Left lung (tissue), 4 donors: ENCODE measurements at regions not wholly inside any gene's neighbourhood (a gene's known extent, or its start where the extent isn't known, plus 50 kb on each side); places are given as distances from the start of the nearest gene placed in this dataset.
A peak's percentile ranks its signal among the peaks of the same experiment; 100 is the strongest.
"Not testable (repeated sequence)": the region's sequence is repeated elsewhere in the genome, so short reads cannot be mapped to it uniquely, and the experiment has no call there.

ENCODE experiments used
- ATAC-seq: fragments of 200-7000 bp; cut with Tn5 transposase; one replicate; pipeline ENCODE4 v1.9.1; 2020; ENCODE audit warnings: moderate library complexity
- DNase-seq, 4 donors: peaks; one replicate each; pipeline ENCODE4 v3.0.0-alpha.2; 2013 to 2020
- H3K27ac ChIP-seq, 2 donors: fragments of 200-600 bp; sonication (generic) in 1 of 2; one replicate each; pipeline versions ENCODE4 v1.5.0 to v1.8.0; 2020 to 2021
- H3K27me3 ChIP-seq, 2 donors: fragments of 200-600 bp; sonication (generic) in 1 of 2; one replicate each; pipeline versions ENCODE4 v1.5.0 to v1.8.0; 2020 to 2021
- H3K36me3 ChIP-seq, 2 donors: fragments of 200-600 bp; sonication (generic) in 1 of 2; one replicate each; pipeline versions ENCODE4 v1.5.0 to v1.8.0; 2020 to 2021
- H3K4me1 ChIP-seq, 2 donors: fragments of 200-600 bp; one replicate each; pipeline ENCODE4 v1.8.0; 2021
- H3K4me3 ChIP-seq, 2 donors: fragments of 200-600 bp; sonication (generic) in 1 of 2; one replicate each; pipeline versions ENCODE4 v1.5.0 to v1.8.0; 2020 to 2021; ENCODE audit warnings: mild to moderate bottlenecking in 1 of 2
- H3K9me3 ChIP-seq, 2 donors: fragments of 200-600 bp; sonication (generic) in 1 of 2; one replicate each; pipeline versions ENCODE4 v1.5.0 to v1.8.0; 2020 to 2021
- intact Hi-C, 2 donors: fragments of 100-400 bp; cut with DNase I; formaldehyde crosslinking; loops; one replicate each; pipeline versions ENCODE4 v1.11.2 to v1.14.2; 2022
- donor health status: DM: no; HTN: yes; CAD: no.
- donor health status: DM: no; HTN: no; CAD: no.

DNA sequence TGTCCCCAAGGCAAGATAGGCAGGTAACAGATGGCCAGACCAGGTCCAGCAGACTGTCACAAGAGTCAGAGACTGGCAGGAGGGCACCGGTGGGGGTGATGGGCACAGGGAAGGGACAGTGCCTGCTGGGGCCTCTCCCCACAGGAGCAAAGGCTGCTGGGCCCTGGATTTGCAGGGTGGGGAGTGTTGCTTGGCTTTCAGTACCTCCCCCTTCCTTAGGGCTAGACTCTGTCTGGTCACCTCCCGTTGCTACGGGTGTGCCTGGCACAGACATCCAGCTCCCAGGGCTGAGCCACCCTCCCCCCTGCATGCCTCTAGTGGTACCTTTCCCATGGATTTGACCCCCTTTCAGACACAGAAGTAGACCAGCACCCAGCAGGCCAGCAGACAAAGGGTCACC, 205.7 kb upstream of the TP53TG3 start:
- H3K27ac ChIP-seq, H3K4me1 ChIP-seq, ATAC-seq, H3K27me3 ChIP-seq, H3K9me3 ChIP-seq, DNase-seq, H3K36me3 ChIP-seq, intact Hi-C loops, H3K4me3 ChIP-seq: not testable (repeated sequence)

DNA sequence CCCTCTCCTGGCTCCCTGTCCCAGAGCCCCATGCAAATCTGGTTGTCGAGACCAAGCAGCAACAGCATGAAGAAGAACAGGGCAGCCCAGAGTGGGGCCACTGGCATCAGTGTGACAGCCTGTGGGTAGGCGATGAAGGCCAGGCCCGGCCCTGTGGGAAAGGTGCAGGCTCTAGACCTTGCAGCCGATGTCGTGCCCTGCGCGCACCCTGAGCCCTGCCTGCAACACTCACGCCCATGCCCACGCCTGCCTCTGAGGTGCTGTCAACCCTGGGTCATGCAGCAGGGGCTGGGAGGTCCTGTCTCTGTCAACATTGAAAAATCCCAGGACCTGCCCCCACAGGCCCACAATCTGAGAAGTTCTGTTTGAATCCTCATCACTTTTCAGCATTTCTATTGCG, 204.0 kb upstream of the TP53TG3 start:
- DNase-seq, H3K4me1 ChIP-seq, H3K9me3 ChIP-seq, ATAC-seq, H3K27me3 ChIP-seq, intact Hi-C loops, H3K4me3 ChIP-seq, H3K27ac ChIP-seq, H3K36me3 ChIP-seq: not testable (repeated sequence)

DNA sequence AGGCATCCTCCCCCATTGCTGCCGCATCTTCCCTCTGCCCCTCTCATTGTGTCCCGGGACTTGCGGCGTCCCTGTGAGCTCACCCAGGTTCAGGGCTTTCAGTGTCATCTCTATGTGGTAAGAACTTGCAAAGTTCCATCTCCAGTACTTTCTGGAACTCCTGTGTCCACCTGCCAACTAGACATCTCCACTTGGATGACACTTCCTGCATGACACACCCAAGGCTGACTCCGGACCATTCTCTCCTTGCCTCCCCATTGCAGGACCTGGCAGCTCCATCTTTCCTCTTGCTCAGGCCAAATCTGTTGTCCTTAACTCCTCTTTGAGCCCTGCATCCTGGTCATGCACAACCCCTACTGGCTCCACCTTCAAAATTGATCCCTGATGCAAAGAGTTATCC, 200.8 kb upstream of the TP53TG3 start:
- H3K36me3 ChIP-seq, H3K27me3 ChIP-seq, H3K4me1 ChIP-seq, H3K27ac ChIP-seq, intact Hi-C loops, H3K4me3 ChIP-seq, H3K9me3 ChIP-seq, ATAC-seq, DNase-seq: not testable (repeated sequence)

DNA sequence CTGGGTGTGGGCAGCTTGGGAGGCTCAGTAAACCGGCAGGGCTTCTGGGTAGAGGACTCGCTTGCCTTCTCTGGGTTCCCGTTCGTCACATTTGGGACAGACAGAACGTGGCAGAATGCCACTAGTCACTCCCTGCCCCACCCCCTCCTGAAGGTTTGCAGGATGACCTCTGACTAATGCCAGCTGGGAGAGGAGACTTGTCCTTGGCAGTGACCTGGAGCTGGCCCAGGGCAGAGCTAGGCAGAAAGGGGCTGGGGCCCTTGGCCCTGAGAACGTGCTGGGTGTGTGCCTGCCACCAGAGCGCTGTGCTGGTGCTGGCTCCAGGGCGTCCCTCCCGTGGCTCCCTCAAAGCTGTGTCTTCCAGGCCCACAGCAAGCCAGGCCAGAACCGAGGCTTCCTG, 197.8 kb upstream of the TP53TG3 start:
- ATAC-seq, H3K9me3 ChIP-seq, H3K4me3 ChIP-seq, DNase-seq, intact Hi-C loops, H3K4me1 ChIP-seq, H3K27me3 ChIP-seq, H3K36me3 ChIP-seq, H3K27ac ChIP-seq: not testable (repeated sequence)

DNA sequence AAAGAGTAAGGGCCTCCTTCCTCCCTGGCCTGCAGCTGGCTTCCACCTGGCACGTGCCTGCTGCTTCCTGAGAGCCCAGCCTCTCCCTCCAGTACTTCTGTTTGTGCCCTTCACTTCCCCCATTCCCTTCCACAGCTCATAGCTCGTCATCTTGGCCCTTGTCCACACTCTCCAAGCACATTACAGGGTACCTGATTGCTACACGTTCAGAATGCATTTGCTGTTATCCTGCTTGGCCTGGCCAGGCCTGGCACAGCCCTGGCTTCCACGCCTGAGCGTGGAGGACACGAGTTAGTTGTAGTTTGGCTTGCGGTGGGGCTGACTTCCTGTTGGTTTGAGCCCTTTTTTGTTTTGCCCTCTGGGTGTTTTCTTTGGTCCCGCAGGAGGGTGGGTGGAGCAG, 197.2 kb upstream of the TP53TG3 start:
- DNase-seq, H3K36me3 ChIP-seq, H3K9me3 ChIP-seq, H3K4me1 ChIP-seq, H3K27ac ChIP-seq, H3K4me3 ChIP-seq, ATAC-seq, intact Hi-C loops, H3K27me3 ChIP-seq: not testable (repeated sequence)

DNA sequence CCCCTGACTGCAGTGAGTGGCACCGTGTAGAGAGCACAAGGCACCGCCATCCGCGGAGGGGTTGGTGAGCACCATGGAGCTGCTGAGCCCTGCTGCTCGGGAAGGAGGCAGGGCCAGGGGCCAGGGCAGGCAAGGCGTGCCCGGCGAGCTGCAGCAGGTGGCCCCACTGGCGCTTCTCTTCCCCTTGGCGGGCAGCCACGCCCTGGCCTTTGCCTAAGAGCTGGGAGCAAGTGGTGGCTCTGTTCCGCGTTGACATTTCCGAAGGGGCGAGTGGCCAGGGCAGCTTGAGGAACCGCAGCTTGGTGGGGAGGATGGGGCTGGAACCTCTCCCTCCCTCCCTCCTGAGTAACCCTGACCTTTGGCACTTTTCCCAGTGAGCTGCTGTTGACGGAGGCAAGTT, 194.7 kb upstream of the TP53TG3 start:
- H3K4me3 ChIP-seq, H3K4me1 ChIP-seq, ATAC-seq, H3K27me3 ChIP-seq, H3K36me3 ChIP-seq, intact Hi-C loops, H3K27ac ChIP-seq, DNase-seq, H3K9me3 ChIP-seq: not testable (repeated sequence)

DNA sequence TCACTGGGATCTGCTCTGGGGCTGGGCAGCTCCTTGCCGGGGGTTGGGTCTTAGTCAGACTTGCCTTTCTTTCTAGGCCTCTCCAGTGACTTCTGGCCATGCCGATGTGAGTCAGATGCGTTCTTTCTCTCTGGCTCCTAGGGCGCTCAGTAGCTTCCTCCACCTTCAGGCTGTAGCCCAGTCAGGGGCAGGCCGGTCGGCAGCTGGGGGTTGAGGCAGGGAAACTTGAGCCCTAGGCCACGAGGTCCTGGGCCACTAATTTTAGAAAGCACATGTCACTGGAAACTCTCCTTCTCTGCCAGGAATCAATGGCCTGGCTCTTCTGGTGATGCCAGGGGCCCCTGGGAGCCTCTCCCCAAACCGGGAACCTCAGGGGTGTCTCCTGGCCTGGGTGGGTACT, 192.4 kb upstream of the TP53TG3 start:
- H3K9me3 ChIP-seq, H3K27me3 ChIP-seq, H3K27ac ChIP-seq, H3K36me3 ChIP-seq, intact Hi-C loops, H3K4me1 ChIP-seq, H3K4me3 ChIP-seq, ATAC-seq: not testable (repeated sequence)
- DNase-seq = peak in 1 of 4 donors; percentile 50

DNA sequence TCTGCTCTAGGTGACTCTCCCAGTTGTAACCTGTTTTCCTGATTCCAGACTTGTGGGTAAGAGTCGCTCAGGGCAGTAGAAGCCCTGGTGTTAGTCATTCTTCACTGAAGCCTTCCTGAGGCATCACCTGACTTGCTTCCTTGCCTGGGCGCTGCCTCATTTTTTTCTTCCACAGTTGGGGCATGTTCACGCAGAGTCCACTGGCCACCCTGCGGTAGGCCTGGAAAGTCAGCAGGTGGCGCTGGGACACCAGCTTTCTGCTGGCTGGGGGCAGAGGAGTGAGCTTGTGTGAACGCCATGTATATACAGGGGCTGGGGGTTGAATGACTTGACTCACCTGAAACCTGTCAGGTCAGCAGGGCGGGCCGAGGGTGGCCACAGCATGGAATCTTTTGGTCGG, 189.3 kb upstream of the TP53TG3 start:
- H3K27me3 ChIP-seq, H3K36me3 ChIP-seq, DNase-seq, H3K27ac ChIP-seq, H3K4me3 ChIP-seq, intact Hi-C loops, ATAC-seq, H3K4me1 ChIP-seq, H3K9me3 ChIP-seq: not testable (repeated sequence)

DNA sequence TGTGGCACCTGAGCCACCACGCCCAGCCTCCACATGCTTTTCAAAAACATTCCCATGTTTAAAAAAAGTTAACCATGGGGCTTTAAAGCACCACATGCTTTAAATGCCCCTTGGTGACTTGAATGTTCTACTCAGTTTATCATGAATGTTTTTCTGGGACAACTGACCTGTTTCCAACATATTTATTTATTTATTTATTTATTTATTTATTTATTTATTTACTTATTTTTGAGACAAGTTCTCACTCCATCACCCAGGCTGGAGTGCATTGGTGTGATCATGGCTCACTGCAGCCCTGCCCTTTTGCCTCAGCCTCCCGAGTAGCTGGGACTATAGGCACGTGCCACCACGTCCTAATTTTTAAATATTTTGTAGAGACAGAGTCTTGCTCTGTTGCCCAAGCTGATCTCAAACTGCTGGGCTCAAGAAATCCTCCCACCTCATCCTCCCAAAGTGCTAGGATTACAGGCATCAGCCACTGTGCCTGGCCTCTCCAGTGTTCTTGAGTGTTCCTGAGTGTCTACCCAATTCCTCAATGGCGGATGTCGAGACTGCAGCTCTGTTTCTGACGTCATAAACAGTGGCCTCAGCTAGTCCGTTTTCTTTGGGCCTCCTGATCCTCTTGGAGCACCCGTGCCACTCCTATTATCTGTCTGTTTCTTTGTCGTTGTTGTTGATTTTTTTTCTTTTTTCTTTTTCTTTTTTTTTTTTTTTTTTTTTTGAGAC, 185.7 kb upstream of the TP53TG3 start:
- H3K27ac ChIP-seq, H3K9me3 ChIP-seq, ATAC-seq, DNase-seq, intact Hi-C loops, H3K4me3 ChIP-seq, H3K27me3 ChIP-seq, H3K4me1 ChIP-seq, H3K36me3 ChIP-seq: not testable (repeated sequence)

DNA sequence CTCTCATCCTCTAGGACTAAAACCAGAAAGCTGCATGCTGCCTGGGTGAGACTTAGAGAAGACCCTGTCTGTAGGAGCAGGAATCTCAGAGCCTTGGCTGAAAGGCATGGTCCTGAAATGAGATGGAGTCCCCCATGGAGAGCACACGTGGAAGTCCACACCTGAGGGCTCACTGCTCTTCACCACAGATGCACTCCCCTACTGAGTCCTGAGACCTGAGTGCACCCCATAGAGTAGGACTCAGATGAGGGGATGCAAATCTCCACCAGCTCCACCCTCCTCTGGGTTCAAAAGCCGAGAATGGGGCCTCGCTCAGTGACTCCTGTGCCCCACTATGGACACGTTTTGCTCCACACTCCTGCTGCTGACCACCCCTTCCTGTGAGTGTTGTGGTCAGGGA, 171.4 kb upstream of the TP53TG3 start:
- H3K27me3 ChIP-seq, DNase-seq, intact Hi-C loops, H3K27ac ChIP-seq, H3K4me1 ChIP-seq, H3K9me3 ChIP-seq, ATAC-seq, H3K4me3 ChIP-seq, H3K36me3 ChIP-seq: not testable (repeated sequence)

DNA sequence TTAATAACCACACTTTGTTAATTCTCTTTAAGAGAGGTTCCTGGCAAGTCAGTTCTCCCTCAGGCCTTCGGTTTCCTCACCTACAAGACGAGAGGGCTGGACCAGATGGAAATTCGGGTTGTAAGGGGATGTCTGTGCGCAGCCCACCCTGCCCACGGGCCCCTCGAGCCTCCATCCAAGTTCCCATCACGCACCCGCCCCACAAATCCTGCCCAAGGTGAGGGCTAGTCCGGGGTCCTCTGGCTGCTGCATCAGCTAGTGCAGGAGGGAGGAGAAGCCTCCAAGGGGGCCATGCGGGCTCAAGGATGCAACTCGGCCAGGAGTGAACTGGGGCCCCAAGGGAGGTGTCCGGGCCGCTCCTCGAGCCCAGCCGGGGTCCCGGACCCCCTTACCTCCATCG, 169.6 kb upstream of the TP53TG3 start:
- not testable (repeated sequence) for H3K27ac ChIP-seq

DNA sequence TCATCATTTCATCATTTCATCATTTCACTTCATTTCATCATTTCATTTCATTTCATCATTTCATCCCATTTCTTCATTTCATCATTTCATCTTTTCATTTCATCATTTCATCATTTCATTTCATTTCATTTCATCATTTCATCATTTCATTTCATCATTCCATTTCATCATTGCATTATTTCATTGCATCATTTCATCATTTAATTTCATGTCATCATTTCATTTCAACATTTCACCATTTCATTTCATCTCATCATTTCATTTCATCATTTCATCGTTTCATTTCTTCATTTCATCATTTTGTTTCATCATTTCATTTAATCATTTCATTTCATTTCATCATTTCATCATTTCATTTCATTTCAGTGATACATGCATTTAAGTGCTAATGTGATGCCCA, 166.9 kb upstream of the TP53TG3 start:
- H3K27me3 ChIP-seq, H3K36me3 ChIP-seq, H3K4me1 ChIP-seq, ATAC-seq, H3K27ac ChIP-seq, H3K4me3 ChIP-seq, DNase-seq, H3K9me3 ChIP-seq, intact Hi-C loops: not testable (repeated sequence)

More for the DNA sequence above, 169.6 kb upstream of the TP53TG3 start:
- H3K4me3 ChIP-seq, H3K4me1 ChIP-seq, H3K9me3 ChIP-seq, H3K36me3 ChIP-seq, DNase-seq, H3K27me3 ChIP-seq, ATAC-seq, intact Hi-C loops: not testable (repeated sequence)

DNA sequence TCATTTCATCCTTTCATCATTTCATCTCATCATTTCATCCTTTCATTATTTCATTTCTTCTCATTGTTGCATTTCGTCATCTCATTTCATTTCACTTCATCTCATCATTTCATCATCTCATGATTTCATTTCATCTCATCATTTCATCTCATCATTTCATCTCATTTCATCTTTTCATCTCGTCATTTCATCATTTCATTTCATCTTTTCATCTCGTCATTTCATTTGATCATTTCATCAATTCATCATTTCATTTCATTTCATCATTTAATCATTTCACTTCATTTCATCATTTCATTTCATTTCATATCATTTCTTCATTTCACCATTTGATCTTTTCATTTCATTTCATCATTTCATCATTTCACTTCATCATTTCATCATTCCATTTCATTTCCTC, 131.3 kb upstream of the TP53TG3 start:
- H3K9me3 ChIP-seq, intact Hi-C loops, H3K27me3 ChIP-seq, DNase-seq, H3K27ac ChIP-seq, H3K4me3 ChIP-seq, H3K4me1 ChIP-seq, H3K36me3 ChIP-seq, ATAC-seq: not testable (repeated sequence)

DNA sequence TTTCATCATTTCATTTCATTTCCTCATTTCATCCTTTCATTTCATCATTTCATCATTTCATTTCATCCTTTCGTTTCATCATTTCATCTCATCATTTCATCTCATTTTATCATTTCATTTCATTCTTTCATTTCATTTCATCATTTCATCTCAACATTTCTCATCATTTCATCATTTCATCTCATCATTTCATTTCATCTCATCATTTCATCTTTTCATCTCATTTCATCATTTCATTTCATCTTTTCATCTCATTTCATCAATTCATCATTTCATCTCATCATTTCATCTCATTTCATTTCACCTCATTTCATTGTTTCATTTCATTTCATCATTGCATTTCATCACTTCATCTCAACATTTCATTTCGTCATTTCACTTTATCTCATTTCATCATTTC, 129.7 kb upstream of the TP53TG3 start:
- intact Hi-C loops, H3K9me3 ChIP-seq, H3K36me3 ChIP-seq, H3K4me1 ChIP-seq, H3K4me3 ChIP-seq, DNase-seq, H3K27me3 ChIP-seq, ATAC-seq, H3K27ac ChIP-seq: not testable (repeated sequence)
